CD4-positive, alpha-beta T cell treated with Interleukin-10 for 1 hour (primary cell): ENCODE measurements at regions not wholly inside any gene's neighbourhood (a gene's known extent, or its start where the extent isn't known, plus 50 kb on each side); places are given as distances from the start of the nearest gene placed in this dataset.
"Not testable (repeated sequence)": the region's sequence is repeated elsewhere in the genome, so short reads cannot be mapped to it uniquely, and the experiment has no call there.

Experiments used
- DNase-seq: peaks from one replicate; pipeline ENCODE4 v3.0.0-alpha.2; 2020

DNA sequence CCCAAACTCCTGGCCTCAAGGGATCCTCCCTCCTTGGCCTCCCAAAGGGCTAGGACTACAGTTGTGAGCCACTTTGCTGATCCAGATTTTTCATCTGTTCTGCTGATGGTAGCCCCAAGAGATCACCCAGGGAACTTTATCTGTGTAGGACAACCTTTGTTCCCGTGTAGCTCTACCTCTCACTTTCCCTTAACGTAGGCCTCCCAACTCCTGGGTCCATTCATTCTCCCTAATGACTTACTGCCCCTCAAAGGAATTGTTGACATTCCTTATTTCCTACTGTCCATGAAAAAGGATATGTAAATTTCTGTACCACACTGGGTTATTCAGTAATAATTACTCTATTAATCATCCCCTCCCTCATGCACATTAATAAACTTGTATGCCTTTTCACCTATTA lies 51.0 kb upstream of the PHF24 start:
- DNase-seq: no peak

DNA sequence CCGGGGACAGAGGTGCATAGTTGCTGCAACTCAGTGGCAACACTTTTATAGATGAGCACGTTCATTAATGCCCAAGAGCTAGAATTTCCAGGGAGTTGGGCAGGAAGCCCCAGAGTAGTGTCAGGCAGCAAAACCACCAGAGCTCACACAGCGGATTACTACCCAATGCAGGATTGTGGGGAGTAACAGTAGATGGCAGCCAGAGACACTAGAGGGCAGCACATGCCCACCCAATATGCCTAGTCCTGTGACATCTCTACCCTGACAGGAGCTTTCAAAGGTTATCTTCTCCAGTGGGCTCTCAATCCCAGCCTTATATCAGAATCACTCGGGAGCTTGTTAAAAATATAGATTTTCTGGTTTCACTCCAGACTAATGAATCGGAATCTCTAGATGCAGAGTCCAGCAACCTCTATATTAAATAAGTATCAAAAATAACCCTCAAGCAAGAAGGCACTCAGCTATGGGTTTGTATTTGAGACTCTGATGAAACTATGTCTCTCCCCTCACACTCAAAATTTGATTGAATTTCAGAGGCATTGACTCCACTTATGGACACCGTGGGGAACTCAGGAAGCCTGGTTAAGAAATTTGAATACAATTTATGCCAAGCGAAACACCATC lies 58.4 kb upstream of the PHF24 start:
- DNase-seq: peak; percentile 83

DNA sequence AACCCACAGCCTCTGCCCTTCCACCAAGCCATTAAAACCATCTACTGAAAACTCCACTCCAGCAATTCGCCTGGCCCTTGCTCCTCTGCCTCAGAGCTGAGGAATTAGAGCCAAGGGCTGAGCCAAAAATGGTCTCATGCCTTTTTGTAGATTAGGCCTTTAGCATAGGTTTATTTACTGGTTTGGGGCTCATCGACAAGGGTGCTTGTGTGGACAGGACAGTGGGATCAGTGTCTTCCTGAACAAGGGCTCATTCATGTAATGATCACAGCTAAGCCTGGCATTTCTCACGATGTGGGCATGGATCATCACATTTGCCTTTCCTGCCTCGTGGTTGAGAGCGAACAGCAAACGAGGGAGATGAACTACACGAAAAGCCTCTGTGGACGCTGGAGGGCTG lies 59.2 kb upstream of the PHF24 start:
- DNase-seq: no peak

DNA sequence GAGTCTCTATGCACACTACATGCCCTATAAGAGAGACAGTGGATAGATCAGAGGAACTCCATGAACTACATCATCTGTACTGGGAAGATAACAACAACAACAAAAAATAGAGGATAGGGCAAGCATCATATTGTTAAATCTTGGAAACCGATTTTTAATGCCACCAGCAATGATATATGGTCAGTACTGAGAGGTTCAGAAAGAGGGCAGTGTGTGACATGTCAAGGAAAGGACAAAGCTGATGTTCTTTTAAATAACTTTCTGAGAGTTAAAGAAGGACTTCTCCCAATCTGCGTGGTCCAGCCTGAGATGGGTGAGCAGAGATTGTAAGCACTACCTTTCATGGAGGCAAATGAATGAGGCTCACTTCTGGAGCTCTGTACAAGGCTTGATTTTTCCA lies 62.0 kb upstream of the PHF24 start:
- no peak for DNase-seq

DNA sequence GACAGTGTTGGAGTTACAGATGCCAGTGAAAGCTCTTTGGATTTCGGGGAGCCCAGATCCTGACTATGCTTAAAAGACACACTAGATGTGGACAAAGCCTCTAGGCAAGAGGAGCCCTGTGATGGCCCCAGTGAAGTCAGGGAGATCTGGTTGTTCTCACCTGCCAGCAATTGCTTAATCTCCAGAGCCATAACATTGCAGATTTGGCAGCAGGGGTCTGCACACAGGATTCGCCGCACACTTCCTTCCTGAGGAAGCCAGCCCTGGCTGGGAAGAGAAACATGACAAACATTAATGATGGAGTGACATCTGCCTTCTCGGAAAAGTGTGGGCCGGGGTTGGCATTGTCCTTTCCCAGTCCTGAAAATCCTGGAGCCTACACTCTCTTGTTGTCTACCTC lies 65.2 kb upstream of the PHF24 start:
- DNase-seq: no peak

DNA sequence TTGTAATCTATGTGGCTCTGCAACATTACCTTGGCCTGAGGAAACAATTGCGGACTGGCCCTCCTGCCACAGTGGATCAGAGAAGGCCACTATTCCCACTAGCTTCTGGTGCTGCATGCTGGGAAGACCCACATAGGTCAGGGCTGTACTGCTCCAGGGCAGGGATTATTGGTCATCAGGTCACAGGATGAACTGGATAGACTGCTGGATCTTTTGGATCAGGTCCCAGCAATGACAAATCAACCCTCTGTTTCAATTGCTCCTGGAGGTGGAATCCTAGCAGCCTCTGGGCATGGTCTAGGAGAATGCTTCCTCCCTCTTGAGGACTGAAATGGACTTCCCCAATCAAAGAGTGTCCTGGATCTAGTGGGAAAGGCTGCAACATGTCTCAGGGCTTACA lies 66.7 kb upstream of the PHF24 start:
- no peak for DNase-seq

DNA sequence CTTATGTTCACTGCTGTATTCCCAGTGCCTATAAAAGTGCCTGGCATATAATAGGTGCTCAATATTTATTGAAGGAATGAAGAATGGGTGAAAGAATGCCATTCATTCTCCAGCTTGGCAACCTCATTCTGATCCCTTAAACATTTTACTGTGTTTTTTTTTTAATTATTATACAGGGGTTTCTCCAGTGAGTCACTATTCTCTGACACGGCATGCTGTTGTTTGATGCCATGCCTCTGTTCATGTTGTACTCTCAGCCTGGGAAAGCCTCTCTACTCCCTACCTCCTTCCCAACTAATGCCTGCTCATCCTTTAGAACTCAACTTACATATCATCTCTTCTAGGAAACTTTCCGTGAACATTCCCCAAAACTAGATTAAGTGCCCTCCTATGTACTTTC lies 70.2 kb upstream of the PHF24 start:
- no peak for DNase-seq

DNA sequence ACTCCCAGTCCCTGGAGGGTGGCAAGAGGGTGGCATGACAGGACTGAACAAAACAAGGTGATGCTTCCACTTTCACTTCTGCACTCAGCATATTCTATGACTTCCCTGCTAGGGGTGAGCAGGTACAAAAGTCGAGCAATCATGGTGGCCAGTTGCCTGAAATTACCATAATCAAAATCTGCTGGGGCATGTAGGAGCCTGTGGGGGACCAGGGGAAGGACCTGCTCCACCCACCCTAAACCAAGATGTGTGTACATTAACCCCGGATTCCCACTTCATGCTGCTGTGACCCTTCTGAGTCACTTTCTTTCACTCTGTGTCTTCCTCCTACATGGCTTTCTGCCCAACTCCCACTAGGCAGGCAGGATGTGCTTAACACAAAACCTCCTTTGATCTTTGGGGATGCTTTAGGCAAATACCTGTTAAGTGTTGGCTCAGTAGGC lies 73.3 kb upstream of the PHF24 start:
- no peak for DNase-seq

DNA sequence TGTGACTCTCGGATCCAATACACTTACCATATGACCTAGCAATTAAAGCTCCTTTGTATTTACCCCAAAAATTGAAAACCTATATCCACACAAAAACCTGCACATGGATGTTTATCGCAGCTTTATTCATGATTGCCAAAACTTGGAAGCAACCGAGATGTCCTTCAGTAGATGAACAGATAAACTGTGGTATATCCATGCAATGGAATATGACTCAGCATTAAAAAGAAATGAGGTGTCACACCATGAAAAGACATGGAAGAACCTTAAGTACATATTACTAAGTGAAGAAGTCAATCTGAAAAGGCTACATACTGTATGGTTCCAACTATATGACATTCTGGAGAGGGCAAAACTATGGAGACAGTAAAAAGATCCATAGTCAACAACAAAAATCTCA lies 82.0 kb upstream of the PHF24 start:
- DNase-seq: no peak

DNA sequence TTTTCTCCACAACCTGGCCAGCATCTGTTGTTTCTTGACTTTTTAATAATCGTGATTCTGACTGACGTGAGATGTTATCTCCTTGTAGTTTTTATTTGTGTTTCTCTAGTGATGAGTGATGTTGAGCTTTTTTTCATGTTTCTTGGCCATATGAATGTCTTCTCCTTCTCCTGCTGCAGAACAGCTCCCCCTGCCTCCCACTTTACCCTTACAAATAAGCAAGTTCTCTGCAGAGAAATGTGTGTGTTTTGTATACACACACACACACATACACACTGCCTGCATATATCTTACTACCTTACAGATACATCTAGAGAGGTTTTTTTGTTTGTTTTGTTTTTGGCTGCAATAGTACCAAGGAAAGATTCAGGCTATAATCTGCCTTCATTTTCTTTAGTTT lies 88.7 kb upstream of the PHF24 start:
- no peak for DNase-seq

DNA sequence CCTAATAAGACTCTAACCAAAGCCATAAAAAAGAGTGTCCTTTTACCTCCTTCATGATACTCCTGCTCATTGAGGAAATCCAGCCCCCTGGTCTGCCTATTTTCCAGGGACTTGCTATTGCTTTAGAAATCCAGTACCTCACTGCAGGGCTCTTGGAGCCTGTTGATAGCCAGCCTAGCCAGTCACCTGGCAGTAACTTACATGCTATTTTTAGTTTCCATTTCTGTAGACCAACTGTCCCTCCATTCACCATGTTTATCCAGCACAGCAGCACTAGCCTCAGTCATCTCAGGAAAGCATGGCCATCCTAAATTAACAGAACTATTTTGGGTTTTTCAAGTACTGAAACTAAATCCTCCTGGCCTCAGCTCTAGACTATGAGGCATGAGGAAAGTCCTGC lies 91.5 kb upstream of the PHF24 start:
- no peak for DNase-seq

DNA sequence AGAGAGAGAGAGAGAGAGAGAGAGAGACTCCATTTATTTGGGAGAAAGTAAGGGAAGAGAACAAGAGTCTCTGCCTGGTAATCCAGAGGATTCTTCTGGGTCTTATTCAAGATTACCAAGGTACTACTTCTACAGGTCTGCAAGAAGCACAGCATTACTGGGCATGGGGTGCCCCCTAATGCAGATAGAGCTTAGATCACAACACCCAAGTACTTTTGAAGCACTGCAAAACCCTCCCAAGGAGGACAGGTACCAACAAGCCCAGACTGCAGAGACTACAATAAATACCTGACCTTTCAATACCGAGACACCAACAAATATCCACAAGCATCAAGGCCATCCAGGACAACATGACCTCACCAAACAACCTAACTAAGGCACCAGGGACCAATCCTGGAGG lies 94.7 kb upstream of the PHF24 start:
- no peak for DNase-seq

DNA sequence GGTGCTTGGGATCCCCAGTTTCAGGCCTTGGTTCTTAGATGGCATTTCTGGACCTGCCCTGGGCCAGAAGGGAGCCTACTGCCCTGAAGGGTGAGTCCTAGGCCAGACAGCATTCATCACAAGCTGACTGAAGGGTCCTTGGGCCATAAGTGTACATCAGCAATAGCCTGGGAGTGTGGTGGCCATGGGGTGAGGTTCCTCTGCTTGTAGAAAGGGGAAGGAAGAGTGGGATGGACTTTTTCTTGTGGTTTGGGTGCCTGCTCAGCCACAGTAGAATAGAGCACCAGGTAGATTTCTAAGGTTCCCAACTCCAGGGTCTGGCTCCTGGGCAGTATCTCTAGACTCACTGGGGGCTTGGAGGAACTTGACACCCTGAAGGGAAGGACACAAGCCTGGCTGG lies 95.2 kb upstream of the PHF24 start:
- no peak for DNase-seq

DNA sequence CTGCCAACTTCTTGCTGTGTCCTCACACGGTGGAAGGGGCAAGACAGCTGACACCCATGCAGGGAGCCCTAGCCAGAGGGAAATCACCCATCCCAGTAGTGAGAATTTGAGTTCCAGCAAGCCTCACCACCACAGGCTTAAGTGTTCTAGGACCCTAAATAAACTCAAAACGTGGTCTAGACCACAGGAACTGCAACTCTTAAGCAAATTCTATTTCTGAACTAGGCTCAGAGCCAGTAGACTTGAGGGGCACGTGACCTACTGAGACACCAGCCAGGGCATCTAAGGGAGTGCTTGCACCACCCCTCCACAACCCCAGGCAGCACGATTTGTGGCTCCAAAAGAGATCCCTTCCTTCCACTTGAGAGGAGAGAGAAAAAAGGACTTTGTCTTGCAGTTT lies 96.0 kb upstream of the PHF24 start:
- DNase-seq: no peak

DNA sequence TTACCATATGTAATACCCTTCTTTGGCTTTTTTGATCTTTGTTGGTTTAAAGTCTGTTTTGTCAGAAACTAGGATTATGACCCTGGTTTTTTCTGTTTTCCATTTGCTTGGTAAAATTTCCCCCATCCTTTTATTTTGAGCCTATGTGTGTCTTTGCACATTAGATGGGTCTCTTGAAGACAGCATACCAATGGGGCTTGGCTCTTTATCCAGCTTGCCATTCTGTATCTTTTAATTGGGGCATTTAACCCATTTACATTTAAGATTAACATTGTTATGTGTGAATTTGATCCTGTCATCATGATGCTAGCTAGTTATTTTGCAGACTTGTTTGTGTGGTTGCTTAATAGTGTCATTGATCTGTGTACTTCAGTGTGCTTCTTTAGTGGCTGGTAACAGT lies 103.1 kb upstream of the PHF24 start:
- not testable (repeated sequence) for DNase-seq

DNA sequence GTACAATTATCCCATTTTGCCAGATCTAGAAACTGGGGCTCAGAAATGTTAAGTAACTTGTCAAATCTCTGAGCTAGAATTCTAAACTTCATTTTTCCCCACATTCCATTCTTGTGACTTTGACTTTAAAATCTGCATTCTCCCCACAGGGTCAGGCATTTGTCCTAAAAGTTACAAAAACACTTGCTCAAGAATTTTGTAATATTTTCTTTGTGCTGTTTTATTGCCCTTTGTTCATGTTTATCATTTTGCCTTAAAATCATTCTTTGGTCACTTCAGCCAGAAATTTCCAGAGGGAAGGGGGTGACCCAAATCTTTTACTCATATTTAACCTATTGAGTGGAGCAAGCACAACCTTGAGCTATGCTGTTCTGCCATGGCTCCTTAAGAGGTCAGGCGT lies 120.1 kb upstream of the CCL21 start:
- DNase-seq: no peak

DNA sequence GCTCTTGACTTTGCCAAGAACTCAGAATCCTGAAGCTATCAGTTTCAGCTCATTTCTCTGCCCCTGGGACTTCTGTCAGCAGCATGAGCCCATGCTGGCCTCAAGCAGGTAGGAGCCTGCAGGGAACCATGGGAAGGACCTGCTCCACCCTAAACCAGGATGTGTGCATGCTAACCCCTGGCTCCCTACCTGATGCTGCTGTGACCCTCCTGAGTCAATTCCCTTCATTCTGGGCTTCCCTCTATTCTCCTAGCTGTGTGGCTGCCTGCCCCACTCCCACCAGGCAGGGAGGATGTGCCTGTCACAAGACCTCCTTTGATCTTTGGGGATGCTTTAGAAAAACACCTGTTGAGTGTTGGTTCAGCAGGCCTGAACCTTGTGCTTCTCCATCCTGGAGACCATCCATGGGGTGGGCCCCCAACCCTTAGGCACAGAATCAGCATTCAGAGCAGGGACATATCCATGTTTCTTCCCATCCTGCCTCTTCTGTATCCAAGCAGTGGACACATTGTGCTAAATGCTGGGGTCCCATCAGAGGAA lies 117.1 kb upstream of the CCL21 start:
- DNase-seq: no peak

DNA sequence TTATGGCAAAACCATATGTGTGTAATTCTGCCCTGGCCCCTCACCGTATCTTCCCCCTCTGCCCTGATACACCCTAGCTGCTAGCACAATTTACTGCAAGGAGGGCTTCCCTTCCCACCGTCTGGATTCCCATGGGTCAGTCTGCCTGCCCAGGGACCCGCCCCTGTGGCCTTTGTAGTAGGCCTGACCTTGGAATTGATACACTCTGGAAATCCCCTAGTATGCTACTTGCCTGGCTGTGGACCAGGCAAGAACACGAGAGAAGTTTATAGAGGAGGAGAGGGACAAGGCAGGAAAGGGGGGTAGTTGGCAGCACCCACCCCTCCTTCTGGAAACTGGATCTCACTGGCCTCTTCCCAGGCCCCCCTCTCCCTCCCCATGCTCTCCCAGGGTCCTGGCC lies 115.8 kb upstream of the CCL21 start:
- DNase-seq: no peak

DNA sequence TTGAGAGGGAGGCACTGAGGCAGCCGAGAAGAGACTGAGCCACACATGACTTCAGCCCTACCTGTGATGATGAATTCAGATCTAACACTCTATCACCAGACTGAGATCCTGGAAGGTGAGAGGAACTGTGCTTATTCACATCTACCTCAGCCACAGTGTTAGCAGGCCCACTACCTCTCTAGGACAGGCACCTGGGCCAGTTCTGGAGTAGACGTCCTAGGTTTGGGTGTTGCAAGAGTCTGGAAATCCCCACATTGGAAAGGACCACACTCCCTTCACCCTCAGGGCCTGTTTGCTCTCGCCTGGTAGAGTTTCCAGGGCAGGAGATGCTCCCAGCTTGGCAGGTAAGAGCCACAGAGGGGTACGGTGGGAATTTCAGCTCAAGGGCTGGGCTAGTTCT lies 113.8 kb upstream of the CCL21 start:
- no peak for DNase-seq

DNA sequence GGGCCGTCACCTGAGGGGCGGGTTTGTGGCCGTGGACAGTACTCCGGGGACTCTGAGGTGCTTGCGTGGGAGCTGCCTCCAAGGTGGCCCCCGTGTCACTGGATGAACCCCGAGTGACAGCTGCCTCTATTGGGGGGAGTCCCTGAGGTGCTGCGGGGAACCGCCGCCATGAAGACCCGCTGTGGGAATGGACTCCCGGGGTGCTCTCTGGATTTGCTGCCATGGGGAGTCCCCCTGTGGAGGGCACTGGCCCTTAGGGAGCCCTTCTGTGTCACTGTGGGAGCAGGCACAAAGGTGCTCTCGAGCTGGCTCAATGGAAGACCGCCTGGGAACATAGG lies 100.2 kb upstream of the CCL21 start:
- DNase-seq: no peak

DNA sequence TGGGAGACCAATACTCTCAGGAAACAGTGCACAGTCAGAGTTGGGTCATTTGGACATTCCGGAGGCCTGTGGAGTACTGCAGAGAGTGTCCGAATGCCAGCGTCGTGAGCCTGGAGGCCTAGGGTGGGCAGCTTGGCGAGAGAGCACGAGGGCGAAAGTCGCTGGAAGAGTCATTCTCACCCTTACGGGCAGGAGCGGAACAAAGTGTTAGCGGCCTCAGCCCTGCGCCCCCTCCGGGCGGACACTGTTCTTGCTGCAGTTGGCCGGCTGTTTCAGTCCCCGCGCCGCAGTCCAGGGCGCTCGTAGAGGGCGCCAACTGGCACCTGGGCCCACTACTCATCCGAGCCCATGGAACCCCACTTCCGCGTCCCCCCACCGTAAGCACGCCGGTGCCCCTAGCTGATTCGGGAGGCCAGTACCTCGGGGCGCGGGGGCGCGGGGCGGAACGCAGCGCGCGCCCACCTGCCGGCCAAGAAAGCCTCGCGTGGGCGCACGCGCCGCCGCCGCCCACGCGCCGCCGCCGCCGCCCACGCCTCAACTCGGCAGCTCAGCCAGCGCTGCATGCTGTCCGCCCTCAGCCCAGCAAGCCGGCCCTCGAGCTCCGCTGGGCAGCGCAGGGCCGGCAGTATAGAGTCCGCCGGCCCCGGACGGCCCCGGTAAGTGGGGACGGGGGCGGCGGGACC lies 99.7 kb upstream of the CCL21 start:
- no peak for DNase-seq

DNA sequence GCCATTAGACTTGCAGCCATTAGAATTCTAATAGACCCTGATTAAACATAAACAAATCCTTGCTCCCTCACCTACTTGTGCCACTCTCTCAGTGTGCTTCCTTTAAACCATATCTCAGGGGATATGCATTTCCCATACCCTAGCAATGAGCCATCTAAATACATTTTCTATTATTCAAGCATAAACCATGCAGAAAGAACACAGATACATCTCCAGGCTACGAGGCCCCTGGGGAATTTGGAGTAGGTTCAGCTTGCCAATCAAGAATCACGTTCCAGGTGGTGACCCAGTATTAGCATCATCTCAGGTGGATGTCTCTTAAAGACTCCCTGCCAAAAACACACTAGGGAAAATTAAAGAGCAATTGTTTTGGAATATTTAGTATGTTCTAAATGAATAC lies 93.0 kb upstream of the CCL21 start:
- DNase-seq: no peak

DNA sequence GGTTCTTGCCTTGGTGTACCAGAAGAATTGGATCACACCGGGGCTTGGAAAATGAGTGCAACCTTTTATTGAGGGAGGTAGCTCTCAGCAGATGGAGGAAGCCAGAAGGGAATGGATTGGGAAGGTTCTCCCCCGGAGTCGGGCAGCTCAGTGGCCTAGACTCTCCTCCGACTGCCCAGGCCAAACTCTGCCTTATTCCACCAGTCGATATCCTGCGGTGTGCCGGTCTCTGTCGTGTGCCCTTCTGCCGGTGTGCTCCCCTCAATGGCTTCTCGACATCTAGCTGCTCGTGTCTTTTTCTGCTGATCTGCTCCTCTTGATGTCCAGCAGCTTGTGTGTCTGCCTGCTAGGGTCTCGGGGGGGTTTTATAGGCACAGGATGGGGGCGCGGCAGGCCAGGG lies 87.4 kb upstream of the CCL21 start:
- DNase-seq: no peak

DNA sequence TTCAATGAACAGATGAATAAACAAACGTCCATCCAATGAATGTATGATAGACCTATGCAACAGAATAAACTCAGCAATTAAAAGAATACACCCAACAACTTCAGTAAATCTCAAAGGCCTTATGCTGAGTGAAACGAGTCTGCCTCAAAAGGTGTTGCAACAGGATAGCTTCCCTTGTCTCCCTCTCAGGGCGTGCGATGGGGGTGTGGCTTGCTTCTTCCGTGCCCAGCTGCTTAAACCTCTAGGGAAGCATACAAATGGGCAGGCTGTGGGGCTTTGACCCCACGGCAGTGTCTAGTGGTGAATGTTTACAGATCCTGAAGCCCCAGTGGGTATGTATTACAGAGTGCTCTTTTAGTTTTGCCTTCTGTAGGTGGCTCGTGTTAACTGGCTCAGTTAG lies 87.0 kb upstream of the CCL21 start:
- DNase-seq: no peak

DNA sequence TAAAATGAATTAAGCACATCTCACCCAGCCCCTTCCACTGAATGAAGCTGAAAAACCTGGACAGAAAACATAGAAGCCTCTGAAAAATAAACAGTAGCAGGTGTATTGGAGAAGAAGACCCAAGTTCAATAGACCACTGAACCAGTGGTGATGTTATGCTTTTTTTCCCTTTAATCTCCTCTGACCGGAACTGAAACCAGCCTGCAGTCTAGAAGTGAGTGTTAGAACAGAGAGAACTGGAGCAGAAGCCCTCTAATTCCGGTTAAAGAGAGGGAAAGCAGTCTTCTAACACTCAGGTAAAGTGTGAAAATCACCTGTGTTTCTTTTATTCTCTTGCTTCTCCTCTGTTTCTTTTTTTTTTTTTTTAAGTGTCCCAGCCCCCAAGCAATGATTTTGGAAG lies 83.5 kb upstream of the CCL21 start:
- DNase-seq: no peak
